Body of pancreas (tissue), 4 donors: ENCODE measurements at regions not wholly inside any gene's neighbourhood (a gene's known extent, or its start where the extent isn't known, plus 50 kb on each side); places are given as distances from the start of the nearest gene placed in this dataset.

ENCODE experiments used
- POLR2A ChIP-seq, 3 donors: fragments of 450-650 bp; IDR thresholded peaks; one replicate each; pipeline ENCODE4 v1.6.1; 2016; ENCODE audit warnings: antibody characterized with exemption in 3 of 3, mild to moderate bottlenecking in 2 of 3
- TF ChIP-seq, protein P1 (sequence below), 7 experiments: fragments of 450-650 bp in 4 of 7; fragments of 200-600 bp in 3 of 7; sonication (generic) in 3 of 7; IDR thresholded peaks; one replicate each; pipeline ENCODE4 v1.5.1; 2016 to 2019; ENCODE audit warnings: antibody characterized with exemption in 7 of 7

DNA sequence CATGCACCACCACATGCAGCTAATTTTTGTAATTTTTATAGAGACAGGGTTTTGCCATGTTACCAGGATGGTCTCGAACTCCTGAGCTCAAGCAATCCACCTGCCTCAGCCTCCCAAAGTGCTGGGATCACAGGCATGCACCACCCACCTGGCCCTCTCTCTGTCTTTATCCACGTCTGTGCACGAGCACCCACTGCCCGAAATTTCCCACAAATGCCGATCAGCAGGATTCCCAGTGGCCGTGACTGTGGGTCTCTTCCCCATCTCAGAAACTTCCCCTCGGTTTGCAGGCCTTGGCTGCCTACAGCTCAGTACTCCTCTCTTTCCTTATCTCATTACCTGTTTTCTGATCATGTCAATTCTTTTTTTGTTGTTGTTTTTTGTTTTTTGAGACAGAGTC lies 217.3 kb downstream of the TTC32 start:
- TF ChIP-seq, protein P1, sequence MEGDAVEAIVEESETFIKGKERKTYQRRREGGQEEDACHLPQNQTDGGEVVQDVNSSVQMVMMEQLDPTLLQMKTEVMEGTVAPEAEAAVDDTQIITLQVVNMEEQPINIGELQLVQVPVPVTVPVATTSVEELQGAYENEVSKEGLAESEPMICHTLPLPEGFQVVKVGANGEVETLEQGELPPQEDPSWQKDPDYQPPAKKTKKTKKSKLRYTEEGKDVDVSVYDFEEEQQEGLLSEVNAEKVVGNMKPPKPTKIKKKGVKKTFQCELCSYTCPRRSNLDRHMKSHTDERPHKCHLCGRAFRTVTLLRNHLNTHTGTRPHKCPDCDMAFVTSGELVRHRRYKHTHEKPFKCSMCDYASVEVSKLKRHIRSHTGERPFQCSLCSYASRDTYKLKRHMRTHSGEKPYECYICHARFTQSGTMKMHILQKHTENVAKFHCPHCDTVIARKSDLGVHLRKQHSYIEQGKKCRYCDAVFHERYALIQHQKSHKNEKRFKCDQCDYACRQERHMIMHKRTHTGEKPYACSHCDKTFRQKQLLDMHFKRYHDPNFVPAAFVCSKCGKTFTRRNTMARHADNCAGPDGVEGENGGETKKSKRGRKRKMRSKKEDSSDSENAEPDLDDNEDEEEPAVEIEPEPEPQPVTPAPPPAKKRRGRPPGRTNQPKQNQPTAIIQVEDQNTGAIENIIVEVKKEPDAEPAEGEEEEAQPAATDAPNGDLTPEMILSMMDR (IDR thresholded peaks at IDR 0.05), result no peak
- no peak for TF ChIP-seq POLR2A (IDR thresholded peaks at IDR 0.05)
